GM10266 (cell line): ENCODE measurements at regions not wholly inside any gene's neighbourhood (a gene's known extent, or its start where the extent isn't known, plus 50 kb on each side); places are given as distances from the start of the nearest gene placed in this dataset.

Source experiments
- DNase-seq: peaks from one replicate; pipeline ENCODE4 v3.0.0; 2012; ENCODE audit errors: extremely low spot score
- CTCF ChIP-seq: IDR thresholded peaks from 2 replicates; pipeline ENCODE4 v1.5.1; 2012; ENCODE audit warnings: mild to moderate bottlenecking, low read depth; ENCODE audit not compliant: control insufficient read depth, insufficient read depth; ENCODE audit errors: missing control alignments

GRCh38 chr9:105098370-105098769, 146.1 kb upstream of the SLC44A1 start:
- DNase-seq: no peak
- no peak for TF ChIP-seq CTCF

- no peak for DNase-seq
- TF ChIP-seq CTCF: no peak
These were observed 140.7 kb upstream of the SLC44A1 start for GRCh38 chr9:105103776-105104175.

GRCh38 chr9:105114318-105114717, 130.1 kb upstream of the SLC44A1 start:
- TF ChIP-seq CTCF: no peak
- DNase-seq: no peak

GRCh38 chr9:105114964-105115728, 129.3 kb upstream of the SLC44A1 start:
- DNase-seq: no peak

GRCh38 chr9:105116052-105116868, 128.2 kb upstream of the SLC44A1 start:
- no peak for DNase-seq
- TF ChIP-seq CTCF: no peak

More at GRCh38 chr9:105114964-105115728, 129.3 kb upstream of the SLC44A1 start:
- TF ChIP-seq CTCF: no peak

GRCh38 chr9:105117234-105117633, 127.2 kb upstream of the SLC44A1 start:
- TF ChIP-seq CTCF: no peak

GRCh38 chr9:105118636-105119035, 125.8 kb upstream of the SLC44A1 start:
- no peak for TF ChIP-seq CTCF
- DNase-seq: no peak

More at GRCh38 chr9:105117234-105117633, 127.2 kb upstream of the SLC44A1 start:
- no peak for DNase-seq
